WTC11 (cell line): ENCODE measurements at regions not wholly inside any gene's neighbourhood (a gene's known extent, or its start where the extent isn't known, plus 50 kb on each side); places are given as distances from the start of the nearest gene placed in this dataset.

Experiments used
- ATAC-seq: fragments of 200-7000 bp; cut with Tn5 transposase; 2 replicates; pipeline ENCODE4 v1.10.0; 2021; ENCODE audit warnings: mild to moderate bottlenecking, moderate library complexity
- CTCF ChIA-PET: fragments of 300-600 bp; sonication (Branson Sonifier 250); formaldehyde crosslinking; loops from one replicate; lab custom pipeline; 2021; ENCODE audit warnings: antibody characterized with exemption; lab: Charles Lee
- POLR2A ChIA-PET: fragments of 350-600 bp; sonication (Branson Sonifier 250); formaldehyde crosslinking; loops from one replicate; lab custom pipeline; 2021; ENCODE audit warnings: antibody characterized with exemption; lab: Charles Lee
- DNase-seq: peaks from one replicate; pipeline ENCODE4 v3.0.0; 2021; ENCODE audit warnings: low spot score
- H3K27ac Mint-ChIP-seq: 2 replicates; pipeline ENCODE4 v1.8.0; 2021; ENCODE audit warnings: mixed read lengths
- H3K27me3 Mint-ChIP-seq: 2 replicates; pipeline ENCODE4 v1.8.0; 2021; ENCODE audit warnings: low read depth, mild to moderate bottlenecking, moderate library complexity, mixed read lengths
- H3K36me3 Mint-ChIP-seq: 2 replicates; pipeline ENCODE4 v1.8.0; 2021; ENCODE audit warnings: mixed read lengths
- H3K4me1 Mint-ChIP-seq: 2 replicates; pipeline ENCODE4 v1.8.0; 2022; ENCODE audit warnings: mixed read lengths
- H3K4me3 Mint-ChIP-seq: 2 replicates; pipeline ENCODE4 v1.8.0; 2021; ENCODE audit warnings: mild to moderate bottlenecking, moderate library complexity, mixed read lengths
- H3K9me3 Mint-ChIP-seq: 2 replicates; pipeline ENCODE4 v1.8.0; 2021; ENCODE audit warnings: mixed read lengths
- CREM ChIP-seq: sonication (generic); formaldehyde crosslinking; IDR thresholded peaks from 2 replicates; pipeline ENCODE4 v1.8.1; 2022; ENCODE audit warnings: mild to moderate bottlenecking, missing genetic modification reagents, moderate library complexity
- JAZF1 ChIP-seq: fragments of 250-450 bp; sonication (Bioruptor Pico); IDR thresholded peaks from 2 replicates; pipeline ENCODE4 v1.9.0; 2021; ENCODE audit warnings: moderate library complexity, mild to moderate bottlenecking, inconsistent platforms
- NFATC4 ChIP-seq: fragments of 250-450 bp; sonication (Bioruptor Pico); IDR thresholded peaks from 2 replicates; pipeline ENCODE4 v1.9.0; 2021; ENCODE audit warnings: mild to moderate bottlenecking
- NR1H2 ChIP-seq: sonication (generic); formaldehyde crosslinking; IDR thresholded peaks from 2 replicates; pipeline ENCODE4 v1.9.0; 2021; ENCODE audit warnings: mild to moderate bottlenecking, moderate library complexity, missing genetic modification reagents
- NR2C2 ChIP-seq: sonication (generic); formaldehyde crosslinking; IDR thresholded peaks from 2 replicates; pipeline ENCODE4 v1.8.0; 2022; ENCODE audit warnings: mild to moderate bottlenecking, missing genetic modification reagents
- NR3C1 ChIP-seq: sonication (generic); formaldehyde crosslinking; conservative IDR thresholded peaks from 2 replicates; pipeline ENCODE4 v1.8.1; 2023; ENCODE audit warnings: low read depth, mild to moderate bottlenecking, missing genetic modification reagents
- ZBTB21 ChIP-seq: sonication (generic); formaldehyde crosslinking; IDR thresholded peaks from 2 replicates; pipeline ENCODE4 v1.8.1; 2023; ENCODE audit warnings: mild to moderate bottlenecking, missing genetic modification reagents, borderline replicate concordance
- ZNF396 ChIP-seq: fragments of 250-450 bp; sonication (Bioruptor Pico); IDR thresholded peaks from 2 replicates; pipeline ENCODE4 v1.8.0; 2021; ENCODE audit warnings: mild to moderate bottlenecking, moderate library complexity, borderline replicate concordance
- TF ChIP-seq, protein P1 (sequence below): sonication (generic); formaldehyde crosslinking; IDR thresholded peaks from 2 replicates; pipeline ENCODE4 v1.8.0; 2022; ENCODE audit warnings: missing genetic modification reagents
- TF ChIP-seq, protein P2 (sequence below): fragments of 250-450 bp; sonication (Bioruptor Pico); conservative IDR thresholded peaks from 2 replicates; pipeline ENCODE4 v1.9.0; 2021; ENCODE audit warnings: mild to moderate bottlenecking
- TF ChIP-seq, protein P3 (sequence below): fragments of 200-600 bp; IDR thresholded peaks from 2 replicates; pipeline ENCODE4 v1.8.0; 2022; ENCODE audit warnings: antibody characterized with exemption
- TF ChIP-seq, protein P4 (sequence below): sonication (generic); formaldehyde crosslinking; IDR thresholded peaks from 2 replicates; pipeline ENCODE4 v1.8.1; 2022; ENCODE audit warnings: low read depth, missing genetic modification reagents, borderline replicate concordance
- TF ChIP-seq, protein P5 (sequence below): sonication (generic); formaldehyde crosslinking; IDR thresholded peaks from 2 replicates; pipeline ENCODE4 v1.8.0; 2022; ENCODE audit warnings: mild to moderate bottlenecking, missing genetic modification reagents
- TF ChIP-seq, protein P6 (sequence below): sonication (generic); formaldehyde crosslinking; IDR thresholded peaks from 2 replicates; pipeline ENCODE4 v1.8.1; 2022; ENCODE audit warnings: low read depth, mild to moderate bottlenecking, moderate library complexity, missing genetic modification reagents, borderline replicate concordance
- TF ChIP-seq, protein P7 (sequence below): sonication (generic); formaldehyde crosslinking; IDR thresholded peaks from 2 replicates; pipeline ENCODE4 v1.8.0; 2023; ENCODE audit warnings: missing genetic modification reagents
- TF ChIP-seq, protein P8 (sequence below): fragments of 250-450 bp; sonication (Bioruptor Pico); IDR thresholded peaks from 2 replicates; pipeline ENCODE4 v2.1.2; 2022; ENCODE audit warnings: mild to moderate bottlenecking, moderate library complexity
- TF ChIP-seq, protein P9 (sequence below): sonication (generic); formaldehyde crosslinking; IDR thresholded peaks from 2 replicates; pipeline ENCODE4 v1.8.0; 2023; ENCODE audit warnings: mild to moderate bottlenecking, missing genetic modification reagents
- TF ChIP-seq, protein P10 (sequence below): sonication (generic); formaldehyde crosslinking; IDR thresholded peaks from 2 replicates; pipeline ENCODE4 v1.8.1; 2023; ENCODE audit warnings: mild to moderate bottlenecking, moderate library complexity, missing genetic modification reagents
- TF ChIP-seq, protein P11 (sequence below): sonication (generic); formaldehyde crosslinking; IDR thresholded peaks from 2 replicates; pipeline ENCODE4 v1.8.0; 2022; ENCODE audit warnings: mild to moderate bottlenecking, missing genetic modification reagents

DNA sequence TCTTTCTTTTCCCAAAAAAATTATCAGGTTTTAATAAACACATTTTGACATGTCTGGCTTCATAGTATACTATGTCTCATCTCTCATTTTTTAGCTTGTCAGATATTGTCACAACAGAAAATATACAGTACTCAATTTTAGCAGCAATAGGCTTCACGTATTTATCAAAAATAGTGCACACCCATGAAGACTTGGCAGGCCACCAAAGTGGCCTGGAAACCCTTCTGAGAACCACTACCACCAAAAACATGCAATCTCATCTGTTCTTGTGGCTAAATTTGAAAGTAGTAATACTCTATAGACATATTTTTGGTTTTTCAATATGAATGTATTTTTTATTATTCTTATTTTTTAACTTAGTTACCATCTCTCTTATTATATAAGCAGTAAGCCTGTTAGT, 1094.5 kb upstream of the LRRN3 start:
- Mint-ChIP-seq H3K4me3 (no peak overlapping the region), H3K27ac (no peak overlapping the region), H3K4me1 (0 out of 2 replicates have a peak, but pooled peaks cover 2% of the 10 kb centered on the region), H3K9me3 (peaks cover 11% of the 10 kb centered on the region; the same call in 1 of the 2 replicates), H3K27me3 (no peaks in the 10 kb centered on the region), H3K36me3 (no peaks in the 10 kb centered on the region)
- ChIA-PET CTCF (no interaction called here), POLR2A (no interaction called here)
- ATAC-seq (no peak), DNase-seq (no peak)
- TF ChIP-seq, protein P1, sequence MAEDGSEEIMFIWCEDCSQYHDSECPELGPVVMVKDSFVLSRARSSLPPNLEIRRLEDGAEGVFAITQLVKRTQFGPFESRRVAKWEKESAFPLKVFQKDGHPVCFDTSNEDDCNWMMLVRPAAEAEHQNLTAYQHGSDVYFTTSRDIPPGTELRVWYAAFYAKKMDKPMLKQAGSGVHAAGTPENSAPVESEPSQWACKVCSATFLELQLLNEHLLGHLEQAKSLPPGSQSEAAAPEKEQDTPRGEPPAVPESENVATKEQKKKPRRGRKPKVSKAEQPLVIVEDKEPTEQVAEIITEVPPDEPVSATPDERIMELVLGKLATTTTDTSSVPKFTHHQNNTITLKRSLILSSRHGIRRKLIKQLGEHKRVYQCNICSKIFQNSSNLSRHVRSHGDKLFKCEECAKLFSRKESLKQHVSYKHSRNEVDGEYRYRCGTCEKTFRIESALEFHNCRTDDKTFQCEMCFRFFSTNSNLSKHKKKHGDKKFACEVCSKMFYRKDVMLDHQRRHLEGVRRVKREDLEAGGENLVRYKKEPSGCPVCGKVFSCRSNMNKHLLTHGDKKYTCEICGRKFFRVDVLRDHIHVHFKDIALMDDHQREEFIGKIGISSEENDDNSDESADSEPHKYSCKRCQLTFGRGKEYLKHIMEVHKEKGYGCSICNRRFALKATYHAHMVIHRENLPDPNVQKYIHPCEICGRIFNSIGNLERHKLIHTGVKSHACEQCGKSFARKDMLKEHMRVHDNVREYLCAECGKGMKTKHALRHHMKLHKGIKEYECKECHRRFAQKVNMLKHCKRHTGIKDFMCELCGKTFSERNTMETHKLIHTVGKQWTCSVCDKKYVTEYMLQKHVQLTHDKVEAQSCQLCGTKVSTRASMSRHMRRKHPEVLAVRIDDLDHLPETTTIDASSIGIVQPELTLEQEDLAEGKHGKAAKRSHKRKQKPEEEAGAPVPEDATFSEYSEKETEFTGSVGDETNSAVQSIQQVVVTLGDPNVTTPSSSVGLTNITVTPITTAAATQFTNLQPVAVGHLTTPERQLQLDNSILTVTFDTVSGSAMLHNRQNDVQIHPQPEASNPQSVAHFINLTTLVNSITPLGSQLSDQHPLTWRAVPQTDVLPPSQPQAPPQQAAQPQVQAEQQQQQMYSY (CRISPR knock-in tag): no peak
- TF ChIP-seq CREM (CRISPR knock-in tag) (no peak), NR1H2 (no peak), ZBTB21 (CRISPR knock-in tag) (no peak), NR2C2 (CRISPR knock-in tag) (no peak), JAZF1 (CRISPR knock-in tag) (no peak), NR3C1 (CRISPR knock-in tag) (no peak), ZNF396 (no peak), NFATC4 (CRISPR knock-in tag) (no peak)
- TF ChIP-seq, protein P2, sequence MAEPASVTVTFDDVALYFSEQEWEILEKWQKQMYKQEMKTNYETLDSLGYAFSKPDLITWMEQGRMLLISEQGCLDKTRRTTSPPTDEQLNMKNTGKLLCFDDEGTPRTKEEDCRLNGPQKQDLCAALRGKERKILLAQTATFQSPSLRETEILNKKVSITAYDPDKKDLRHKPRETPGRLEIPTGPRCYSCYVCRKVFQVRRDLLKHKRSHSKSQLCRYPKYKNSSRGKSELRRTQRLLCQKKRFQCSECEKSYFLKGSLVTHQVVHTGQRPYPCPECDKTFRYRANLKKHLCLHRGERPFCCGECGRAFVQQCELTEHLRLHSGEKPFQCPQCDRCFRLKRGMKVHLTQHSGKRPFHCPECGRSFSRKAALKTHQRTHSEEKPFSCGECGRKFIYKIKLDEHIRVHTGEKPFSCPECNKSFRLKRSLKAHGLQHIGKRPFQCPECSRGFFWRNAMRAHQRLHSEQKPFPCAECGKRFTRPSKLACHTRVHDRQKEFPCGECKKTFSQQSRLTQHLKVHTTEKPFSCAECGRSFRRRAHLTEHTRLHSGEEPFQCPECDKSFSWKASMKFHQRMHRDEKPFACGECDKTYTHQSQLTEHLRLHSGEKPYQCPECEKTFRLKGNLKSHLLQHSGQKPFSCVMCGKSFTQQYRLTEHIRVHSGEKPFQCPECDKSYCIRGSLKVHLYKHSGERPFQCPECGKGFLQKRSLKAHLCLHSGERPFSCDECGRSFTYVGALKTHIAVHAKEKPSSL (CRISPR knock-in tag): no peak
- TF ChIP-seq, protein P3, sequence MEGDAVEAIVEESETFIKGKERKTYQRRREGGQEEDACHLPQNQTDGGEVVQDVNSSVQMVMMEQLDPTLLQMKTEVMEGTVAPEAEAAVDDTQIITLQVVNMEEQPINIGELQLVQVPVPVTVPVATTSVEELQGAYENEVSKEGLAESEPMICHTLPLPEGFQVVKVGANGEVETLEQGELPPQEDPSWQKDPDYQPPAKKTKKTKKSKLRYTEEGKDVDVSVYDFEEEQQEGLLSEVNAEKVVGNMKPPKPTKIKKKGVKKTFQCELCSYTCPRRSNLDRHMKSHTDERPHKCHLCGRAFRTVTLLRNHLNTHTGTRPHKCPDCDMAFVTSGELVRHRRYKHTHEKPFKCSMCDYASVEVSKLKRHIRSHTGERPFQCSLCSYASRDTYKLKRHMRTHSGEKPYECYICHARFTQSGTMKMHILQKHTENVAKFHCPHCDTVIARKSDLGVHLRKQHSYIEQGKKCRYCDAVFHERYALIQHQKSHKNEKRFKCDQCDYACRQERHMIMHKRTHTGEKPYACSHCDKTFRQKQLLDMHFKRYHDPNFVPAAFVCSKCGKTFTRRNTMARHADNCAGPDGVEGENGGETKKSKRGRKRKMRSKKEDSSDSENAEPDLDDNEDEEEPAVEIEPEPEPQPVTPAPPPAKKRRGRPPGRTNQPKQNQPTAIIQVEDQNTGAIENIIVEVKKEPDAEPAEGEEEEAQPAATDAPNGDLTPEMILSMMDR: no peak
- TF ChIP-seq, protein P4, sequence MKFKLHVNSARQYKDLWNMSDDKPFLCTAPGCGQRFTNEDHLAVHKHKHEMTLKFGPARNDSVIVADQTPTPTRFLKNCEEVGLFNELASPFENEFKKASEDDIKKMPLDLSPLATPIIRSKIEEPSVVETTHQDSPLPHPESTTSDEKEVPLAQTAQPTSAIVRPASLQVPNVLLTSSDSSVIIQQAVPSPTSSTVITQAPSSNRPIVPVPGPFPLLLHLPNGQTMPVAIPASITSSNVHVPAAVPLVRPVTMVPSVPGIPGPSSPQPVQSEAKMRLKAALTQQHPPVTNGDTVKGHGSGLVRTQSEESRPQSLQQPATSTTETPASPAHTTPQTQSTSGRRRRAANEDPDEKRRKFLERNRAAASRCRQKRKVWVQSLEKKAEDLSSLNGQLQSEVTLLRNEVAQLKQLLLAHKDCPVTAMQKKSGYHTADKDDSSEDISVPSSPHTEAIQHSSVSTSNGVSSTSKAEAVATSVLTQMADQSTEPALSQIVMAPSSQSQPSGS (CRISPR knock-in tag): no peak
- TF ChIP-seq, protein P5, sequence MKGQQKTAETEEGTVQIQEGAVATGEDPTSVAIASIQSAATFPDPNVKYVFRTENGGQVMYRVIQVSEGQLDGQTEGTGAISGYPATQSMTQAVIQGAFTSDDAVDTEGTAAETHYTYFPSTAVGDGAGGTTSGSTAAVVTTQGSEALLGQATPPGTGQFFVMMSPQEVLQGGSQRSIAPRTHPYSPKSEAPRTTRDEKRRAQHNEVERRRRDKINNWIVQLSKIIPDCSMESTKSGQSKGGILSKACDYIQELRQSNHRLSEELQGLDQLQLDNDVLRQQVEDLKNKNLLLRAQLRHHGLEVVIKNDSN (CRISPR knock-in tag): no peak
- TF ChIP-seq, protein P6, sequence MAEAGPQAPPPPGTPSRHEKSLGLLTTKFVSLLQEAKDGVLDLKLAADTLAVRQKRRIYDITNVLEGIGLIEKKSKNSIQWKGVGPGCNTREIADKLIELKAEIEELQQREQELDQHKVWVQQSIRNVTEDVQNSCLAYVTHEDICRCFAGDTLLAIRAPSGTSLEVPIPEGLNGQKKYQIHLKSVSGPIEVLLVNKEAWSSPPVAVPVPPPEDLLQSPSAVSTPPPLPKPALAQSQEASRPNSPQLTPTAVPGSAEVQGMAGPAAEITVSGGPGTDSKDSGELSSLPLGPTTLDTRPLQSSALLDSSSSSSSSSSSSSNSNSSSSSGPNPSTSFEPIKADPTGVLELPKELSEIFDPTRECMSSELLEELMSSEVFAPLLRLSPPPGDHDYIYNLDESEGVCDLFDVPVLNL: no peak
- TF ChIP-seq, protein P7, sequence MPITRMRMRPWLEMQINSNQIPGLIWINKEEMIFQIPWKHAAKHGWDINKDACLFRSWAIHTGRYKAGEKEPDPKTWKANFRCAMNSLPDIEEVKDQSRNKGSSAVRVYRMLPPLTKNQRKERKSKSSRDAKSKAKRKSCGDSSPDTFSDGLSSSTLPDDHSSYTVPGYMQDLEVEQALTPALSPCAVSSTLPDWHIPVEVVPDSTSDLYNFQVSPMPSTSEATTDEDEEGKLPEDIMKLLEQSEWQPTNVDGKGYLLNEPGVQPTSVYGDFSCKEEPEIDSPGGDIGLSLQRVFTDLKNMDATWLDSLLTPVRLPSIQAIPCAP: no peak
- TF ChIP-seq, protein P8, sequence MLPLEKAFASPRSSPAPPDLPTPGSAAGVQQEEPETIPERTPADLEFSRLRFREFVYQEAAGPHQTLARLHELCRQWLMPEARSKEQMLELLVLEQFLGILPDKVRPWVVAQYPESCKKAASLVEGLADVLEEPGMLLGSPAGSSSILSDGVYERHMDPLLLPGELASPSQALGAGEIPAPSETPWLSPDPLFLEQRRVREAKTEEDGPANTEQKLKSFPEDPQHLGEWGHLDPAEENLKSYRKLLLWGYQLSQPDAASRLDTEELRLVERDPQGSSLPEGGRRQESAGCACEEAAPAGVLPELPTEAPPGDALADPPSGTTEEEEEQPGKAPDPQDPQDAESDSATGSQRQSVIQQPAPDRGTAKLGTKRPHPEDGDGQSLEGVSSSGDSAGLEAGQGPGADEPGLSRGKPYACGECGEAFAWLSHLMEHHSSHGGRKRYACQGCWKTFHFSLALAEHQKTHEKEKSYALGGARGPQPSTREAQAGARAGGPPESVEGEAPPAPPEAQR: no peak
- TF ChIP-seq, protein P9, sequence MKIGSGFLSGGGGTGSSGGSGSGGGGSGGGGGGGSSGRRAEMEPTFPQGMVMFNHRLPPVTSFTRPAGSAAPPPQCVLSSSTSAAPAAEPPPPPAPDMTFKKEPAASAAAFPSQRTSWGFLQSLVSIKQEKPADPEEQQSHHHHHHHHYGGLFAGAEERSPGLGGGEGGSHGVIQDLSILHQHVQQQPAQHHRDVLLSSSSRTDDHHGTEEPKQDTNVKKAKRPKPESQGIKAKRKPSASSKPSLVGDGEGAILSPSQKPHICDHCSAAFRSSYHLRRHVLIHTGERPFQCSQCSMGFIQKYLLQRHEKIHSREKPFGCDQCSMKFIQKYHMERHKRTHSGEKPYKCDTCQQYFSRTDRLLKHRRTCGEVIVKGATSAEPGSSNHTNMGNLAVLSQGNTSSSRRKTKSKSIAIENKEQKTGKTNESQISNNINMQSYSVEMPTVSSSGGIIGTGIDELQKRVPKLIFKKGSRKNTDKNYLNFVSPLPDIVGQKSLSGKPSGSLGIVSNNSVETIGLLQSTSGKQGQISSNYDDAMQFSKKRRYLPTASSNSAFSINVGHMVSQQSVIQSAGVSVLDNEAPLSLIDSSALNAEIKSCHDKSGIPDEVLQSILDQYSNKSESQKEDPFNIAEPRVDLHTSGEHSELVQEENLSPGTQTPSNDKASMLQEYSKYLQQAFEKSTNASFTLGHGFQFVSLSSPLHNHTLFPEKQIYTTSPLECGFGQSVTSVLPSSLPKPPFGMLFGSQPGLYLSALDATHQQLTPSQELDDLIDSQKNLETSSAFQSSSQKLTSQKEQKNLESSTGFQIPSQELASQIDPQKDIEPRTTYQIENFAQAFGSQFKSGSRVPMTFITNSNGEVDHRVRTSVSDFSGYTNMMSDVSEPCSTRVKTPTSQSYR (CRISPR knock-in tag): no peak
- TF ChIP-seq, protein P10, sequence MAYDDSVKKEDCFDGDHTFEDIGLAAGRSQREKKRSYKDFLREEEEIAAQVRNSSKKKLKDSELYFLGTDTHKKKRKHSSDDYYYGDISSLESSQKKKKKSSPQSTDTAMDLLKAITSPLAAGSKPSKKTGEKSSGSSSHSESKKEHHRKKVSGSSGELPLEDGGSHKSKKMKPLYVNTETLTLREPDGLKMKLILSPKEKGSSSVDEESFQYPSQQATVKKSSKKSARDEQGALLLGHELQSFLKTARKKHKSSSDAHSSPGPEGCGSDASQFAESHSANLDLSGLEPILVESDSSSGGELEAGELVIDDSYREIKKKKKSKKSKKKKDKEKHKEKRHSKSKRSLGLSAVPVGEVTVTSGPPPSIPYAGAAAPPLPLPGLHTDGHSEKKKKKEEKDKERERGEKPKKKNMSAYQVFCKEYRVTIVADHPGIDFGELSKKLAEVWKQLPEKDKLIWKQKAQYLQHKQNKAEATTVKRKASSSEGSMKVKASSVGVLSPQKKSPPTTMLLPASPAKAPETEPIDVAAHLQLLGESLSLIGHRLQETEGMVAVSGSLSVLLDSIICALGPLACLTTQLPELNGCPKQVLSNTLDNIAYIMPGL (CRISPR knock-in tag): no peak
- TF ChIP-seq, protein P11, sequence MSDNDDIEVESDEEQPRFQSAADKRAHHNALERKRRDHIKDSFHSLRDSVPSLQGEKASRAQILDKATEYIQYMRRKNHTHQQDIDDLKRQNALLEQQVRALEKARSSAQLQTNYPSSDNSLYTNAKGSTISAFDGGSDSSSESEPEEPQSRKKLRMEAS: no peak
